Epithelial cell of prostate (primary cell): ENCODE measurements at regions not wholly inside any gene's neighbourhood (a gene's known extent, or its start where the extent isn't known, plus 50 kb on each side); places are given as distances from the start of the nearest gene placed in this dataset.
"Not testable (repeated sequence)": the region's sequence is repeated elsewhere in the genome, so short reads cannot be mapped to it uniquely, and the experiment has no call there.

Source experiments
- DNase-seq: peaks from one replicate; pipeline ENCODE4 v3.0.0-alpha.2; 2011; ENCODE audit warnings: low read depth, low spot score
- H3K27ac ChIP-seq: fragments of 450-650 bp; 2 replicates; pipeline ENCODE4 v1.5.1; 2017; ENCODE audit warnings: mild to moderate bottlenecking

GRCh38 chr4:79666875-79667274, 258.8 kb upstream of the GK2 start:
- no peak overlapping the region for H3K27ac ChIP-seq
- DNase-seq: no peak

DNA sequence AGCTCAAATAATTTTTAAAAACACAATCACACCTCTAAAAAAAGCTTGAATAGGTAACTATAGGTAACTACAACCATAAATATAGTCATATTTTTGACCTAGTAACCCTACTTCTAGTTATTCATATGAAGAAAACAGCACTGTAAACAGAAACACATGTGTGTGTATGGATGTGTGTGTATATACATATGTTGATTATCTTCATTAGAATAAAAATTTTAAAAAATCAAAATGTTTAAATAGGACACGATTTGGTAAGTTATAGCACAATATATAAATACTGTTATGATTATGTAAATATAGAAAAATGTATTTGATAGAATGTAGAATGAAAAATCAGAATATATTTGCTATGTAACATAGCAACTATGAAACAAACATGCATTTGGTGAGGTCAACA, 258.1 kb upstream of the GK2 start:
- DNase-seq: no peak
- H3K27ac ChIP-seq: no peak overlapping the region

GRCh38 chr4:79663865-79664264, 255.8 kb upstream of the GK2 start:
- H3K27ac ChIP-seq: no peak overlapping the region
- no peak for DNase-seq

DNA sequence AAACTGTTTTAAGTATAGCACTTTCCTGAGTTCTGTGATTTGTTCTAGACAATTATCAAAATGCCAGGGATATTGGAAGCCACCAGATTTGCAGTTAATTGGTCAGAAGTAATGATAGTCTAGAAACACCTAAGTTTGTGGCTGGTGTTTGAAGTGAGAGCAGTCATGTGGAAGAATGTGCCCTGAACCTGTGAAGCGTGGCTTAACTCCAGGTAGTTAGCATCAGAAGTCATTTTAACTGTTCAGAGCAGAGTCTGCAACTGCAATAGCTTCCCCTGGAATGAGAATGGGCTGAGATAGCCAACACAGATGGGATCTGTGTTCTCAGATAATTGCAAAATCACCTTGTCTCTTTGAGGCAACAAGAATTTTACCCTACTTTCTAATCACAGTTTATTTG, 255.1 kb upstream of the GK2 start:
- DNase-seq: no peak
- no peak overlapping the region for H3K27ac ChIP-seq

DNA sequence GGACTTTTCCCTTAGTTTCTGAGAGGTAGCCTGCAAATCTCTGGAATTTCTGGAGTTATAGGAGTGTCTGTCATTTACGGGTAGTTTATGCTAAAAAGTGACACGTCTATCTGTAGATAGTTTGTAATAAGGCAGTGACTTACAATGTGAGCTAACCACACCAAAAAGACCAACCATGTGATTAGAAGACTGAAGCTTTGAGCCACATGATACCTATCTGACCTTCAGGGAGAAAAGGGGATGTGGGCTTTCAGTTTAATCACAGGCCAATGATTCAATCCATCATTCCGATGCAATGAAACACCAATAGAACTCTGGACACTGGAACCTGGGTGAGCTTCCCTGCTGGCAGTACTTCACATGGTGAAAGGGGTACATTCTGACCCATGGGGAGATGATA, 254.6 kb upstream of the GK2 start:
- DNase-seq: no peak

DNA sequence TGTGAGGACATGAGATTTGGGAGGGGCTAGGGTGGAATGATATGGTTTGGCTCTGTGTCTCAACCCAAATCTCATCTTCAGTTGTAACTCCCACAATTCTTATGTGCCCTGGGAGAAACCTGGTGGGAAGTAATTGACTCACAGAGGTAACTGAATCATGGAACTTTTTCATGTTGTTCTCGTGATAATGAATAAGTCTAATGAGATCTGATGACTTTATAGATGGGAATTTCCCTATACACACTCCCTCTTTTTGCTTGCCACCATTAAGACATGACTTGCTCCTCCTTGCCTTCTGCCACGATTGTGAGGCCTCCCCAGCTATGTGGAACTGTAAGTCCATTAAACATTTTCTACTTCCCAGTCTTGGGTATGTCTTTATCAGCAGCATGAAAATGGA, 253.2 kb upstream of the GK2 start:
- DNase-seq: no peak
- no peak overlapping the region for H3K27ac ChIP-seq

More for the DNA sequence above, 254.6 kb upstream of the GK2 start:
- no peak overlapping the region for H3K27ac ChIP-seq

DNA sequence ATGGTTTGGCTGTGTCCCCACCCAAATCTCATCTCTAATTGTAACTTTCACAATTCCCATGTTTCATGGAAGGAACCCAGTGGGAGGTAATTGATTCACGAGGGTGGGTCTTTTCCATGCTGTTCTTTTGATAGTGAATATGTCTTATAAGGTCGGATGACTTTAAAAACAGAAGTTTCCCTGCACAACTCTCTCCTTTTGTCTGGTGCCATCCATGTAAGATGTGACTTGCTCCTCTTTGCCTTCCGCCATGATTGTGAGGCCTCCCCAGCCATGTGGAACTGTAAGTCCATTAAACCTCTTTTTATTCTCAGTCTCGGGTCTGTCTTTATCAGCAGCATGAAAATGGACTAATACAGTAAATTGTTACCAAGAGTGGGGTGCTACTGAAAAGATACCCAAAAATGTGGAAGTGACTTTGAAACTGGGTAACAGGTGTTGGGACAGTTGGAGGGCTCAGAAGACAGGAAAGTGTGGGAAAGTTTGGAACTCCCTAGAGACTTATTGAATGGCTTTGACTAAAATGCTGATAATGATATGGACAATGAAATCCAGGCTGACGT, 251.4 kb upstream of the GK2 start:
- not testable (repeated sequence) for H3K27ac ChIP-seq, DNase-seq

GRCh38 chr4:79657379-79657778, 249.4 kb upstream of the GK2 start:
- no peak overlapping the region for H3K27ac ChIP-seq
- DNase-seq: no peak

GRCh38 chr4:79653871-79654270, 245.8 kb upstream of the GK2 start:
- H3K27ac ChIP-seq: no peak overlapping the region
- no peak for DNase-seq

- H3K27ac ChIP-seq: peak overlapping the region; percentile 47
- no peak for DNase-seq
These were observed 244.7 kb upstream of the GK2 start for GRCh38 chr4:79652738-79653137.

DNA sequence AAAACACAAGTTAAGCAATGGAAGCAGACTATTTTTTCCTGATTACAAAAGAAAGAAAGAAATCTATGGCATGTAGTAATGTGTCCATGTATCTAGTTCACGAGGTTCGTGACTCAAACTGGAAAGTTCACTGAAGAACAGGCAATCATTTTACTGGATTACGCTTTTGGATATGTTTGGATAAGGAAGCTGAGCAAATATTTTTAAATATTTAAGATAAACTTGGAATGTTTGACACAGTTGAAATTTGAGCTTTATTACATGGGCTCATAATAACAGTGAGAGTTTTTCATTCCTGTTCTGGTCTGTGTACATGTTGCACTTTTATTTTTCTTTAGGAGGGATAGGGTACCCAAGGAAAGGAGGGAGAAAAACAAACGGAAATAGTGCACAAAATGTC, 244.2 kb upstream of the GK2 start:
- peak overlapping the region; percentile 47 for H3K27ac ChIP-seq
- DNase-seq: no peak

DNA sequence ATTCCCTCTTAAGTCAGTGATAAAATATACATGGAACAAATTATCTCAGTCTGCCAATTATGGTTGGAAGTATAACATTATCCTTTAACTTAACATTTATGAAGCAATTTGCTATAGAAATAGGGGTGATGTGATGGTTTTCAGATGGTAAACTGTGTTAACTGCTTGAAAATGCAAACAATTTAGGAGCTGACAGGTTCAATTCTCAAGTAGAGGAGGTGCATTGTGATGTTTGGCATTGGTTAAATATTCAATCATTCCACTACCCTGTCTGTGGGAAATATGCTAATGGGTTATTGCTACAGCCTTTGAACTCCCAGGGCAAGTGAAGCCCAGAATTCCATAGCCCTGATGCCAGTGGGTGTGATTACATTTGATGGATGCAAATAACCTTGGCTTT, 243.4 kb upstream of the GK2 start:
- no peak for DNase-seq
- peak overlapping the region; percentile 47 for H3K27ac ChIP-seq

- DNase-seq: peak; percentile 52
- H3K27ac ChIP-seq: peak overlapping the region; percentile 47
These were observed 242.9 kb upstream of the GK2 start for GRCh38 chr4:79650794-79651431.

DNA sequence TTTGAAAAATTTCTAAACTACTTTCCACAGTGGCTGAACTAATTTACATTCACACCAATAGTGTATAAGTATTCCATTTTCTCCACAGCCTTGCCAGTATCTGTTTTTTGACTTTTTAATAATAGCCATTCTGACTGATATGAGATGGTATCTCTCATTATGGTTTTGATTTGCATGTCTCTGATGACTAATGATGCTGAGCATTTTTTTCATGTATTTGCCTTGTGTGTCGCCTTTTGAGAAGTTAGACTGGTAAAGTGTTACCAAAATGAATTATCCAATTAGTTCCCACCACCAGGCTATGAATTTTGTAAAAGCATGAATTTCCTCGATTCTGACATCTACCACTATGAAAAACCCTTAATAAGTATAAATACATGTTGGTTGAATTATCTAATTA, 242.2 kb upstream of the GK2 start:
- DNase-seq: no peak
- peak overlapping the region; percentile 47 for H3K27ac ChIP-seq

- no peak for DNase-seq
- H3K27ac ChIP-seq: no peak overlapping the region
These were observed 237.9 kb upstream of the GK2 start for GRCh38 chr4:79645942-79646341.

DNA sequence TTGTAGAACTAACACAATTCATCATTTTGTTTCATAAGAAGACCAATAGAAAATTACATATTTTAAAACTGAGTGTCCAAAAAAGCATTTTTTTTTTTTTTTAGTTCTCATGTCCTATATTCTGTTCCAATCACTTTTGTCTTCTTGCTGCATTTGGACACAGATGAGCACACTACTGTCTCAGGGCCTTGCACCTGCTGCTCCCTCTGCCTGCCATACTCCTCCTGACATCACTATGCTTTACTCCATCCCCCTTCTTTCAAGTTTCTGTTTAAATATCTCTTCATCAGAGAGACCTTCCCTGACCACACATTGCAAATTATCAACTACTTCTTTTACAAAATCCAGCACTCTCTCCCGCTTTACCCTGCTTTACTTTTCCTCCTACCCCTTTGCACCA, 230.7 kb upstream of the GK2 start:
- no peak overlapping the region for H3K27ac ChIP-seq
- DNase-seq: no peak

- no peak for DNase-seq
- no peak overlapping the region for H3K27ac ChIP-seq
These were observed 229.0 kb upstream of the GK2 start for GRCh38 chr4:79636991-79637390.

DNA sequence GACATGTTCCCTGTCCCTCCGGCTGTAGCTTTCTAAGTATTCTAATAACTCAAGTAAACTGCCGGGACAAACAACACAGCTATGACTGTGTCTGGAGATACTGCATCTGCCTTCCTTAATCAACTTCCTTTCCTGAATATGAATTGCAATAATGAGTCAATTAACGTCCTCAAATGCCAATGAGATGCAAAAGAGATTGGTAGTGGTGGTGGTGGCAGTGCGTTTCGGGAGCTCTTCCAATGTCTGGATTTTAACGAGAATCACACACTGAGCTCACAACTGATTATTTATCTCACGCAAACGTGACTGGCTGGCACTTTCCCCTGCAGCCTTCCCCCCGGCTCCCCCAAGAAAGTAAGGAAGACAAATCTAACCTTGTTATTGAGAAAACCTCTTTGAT, 226.1 kb upstream of the GK2 start:
- DNase-seq: no peak

GRCh38 chr4:79632114-79632513, 224.1 kb upstream of the GK2 start:
- H3K27ac ChIP-seq: no peak overlapping the region
- DNase-seq: no peak

More for the DNA sequence above, 226.1 kb upstream of the GK2 start:
- H3K27ac ChIP-seq: no peak overlapping the region

GRCh38 chr4:79626611-79627010, 218.6 kb upstream of the GK2 start:
- H3K27ac ChIP-seq: no peak overlapping the region
- no peak for DNase-seq

- no peak for DNase-seq
- H3K27ac ChIP-seq: no peak overlapping the region
These were observed 218.1 kb upstream of the GK2 start for GRCh38 chr4:79626101-79626500.

- DNase-seq: no peak
- H3K27ac ChIP-seq: no peak overlapping the region
These were observed 217.3 kb upstream of the GK2 start for GRCh38 chr4:79625361-79625760.
